H1 (cell line): ENCODE measurements at regions not wholly inside any gene's neighbourhood (a gene's known extent, or its start where the extent isn't known, plus 50 kb on each side); places are given as distances from the start of the nearest gene placed in this dataset.
A peak's percentile ranks its signal among the peaks of the same experiment; 100 is the strongest.

ENCODE experiments used
- CTCF ChIA-PET: fragments of 300-600 bp; sonication (Branson Sonifier 250); formaldehyde crosslinking; loops from one replicate; lab custom pipeline; 2021; ENCODE audit not compliant: partially characterized antibody; lab: Charles Lee
- POLR2A ChIA-PET: fragments of 300-600 bp; sonication (Branson Sonifier 250); formaldehyde crosslinking; loops from one replicate; lab custom pipeline; 2021; ENCODE audit warnings: inconsistent platforms; ENCODE audit not compliant: partially characterized antibody; lab: Charles Lee
- DNase-seq, 2 experiments: peaks; one replicate each; pipeline versions ENCODE4 v3.0.0 to v3.0.0-alpha.2; 2010 to 2022; ENCODE audit warnings: low spot score in 2 of 2, low read depth in 1 of 2, mixed read lengths in 1 of 2
- FAIRE-seq: peaks from 2 replicates; lab custom pipeline; 2011; peaks lifted over from hg19 to GRCh38; lab: Jason Lieb, UNC
- H2AFZ ChIP-seq: 2 replicates; pipeline ENCODE4 v1.8.1; 2012; ENCODE audit warnings: low read length, inconsistent platforms
- H2AK5ac ChIP-seq: 2 replicates; pipeline ENCODE4 v1.6.1; 2013; ENCODE audit warnings: low read depth, low read length
- H2BK120ac ChIP-seq: replicated peaks from 2 replicates; pipeline ENCODE3; 2013; ENCODE audit warnings: low read depth, low read length, inconsistent platforms
- H2BK12ac ChIP-seq: 2 replicates; pipeline ENCODE4 v1.6.1; 2013; ENCODE audit warnings: low read depth, low read length
- H2BK15ac ChIP-seq: 2 replicates; pipeline ENCODE4 v1.6.1; 2013; ENCODE audit warnings: low read length
- H2BK20ac ChIP-seq: 2 replicates; pipeline ENCODE4 v1.6.1; 2013; ENCODE audit warnings: low read length
- H2BK5ac ChIP-seq: 2 replicates; pipeline ENCODE4 v1.6.1; 2013; ENCODE audit warnings: low read depth, low read length
- H3K14ac ChIP-seq: 2 replicates; pipeline ENCODE4 v1.6.1; 2013; ENCODE audit warnings: inconsistent platforms; ENCODE audit not compliant: insufficient read length
- H3K18ac ChIP-seq: 2 replicates; pipeline ENCODE4 v1.6.1; 2013; ENCODE audit warnings: low read length; ENCODE audit errors: extremely low read depth
- H3K23ac ChIP-seq: 2 replicates; pipeline ENCODE4 v1.6.1; 2013; ENCODE audit warnings: inconsistent platforms; ENCODE audit not compliant: insufficient read length
- H3K23me2 ChIP-seq: 2 replicates; pipeline ENCODE4 v1.6.1; 2013; ENCODE audit warnings: low read depth, low read length
- H3K27ac ChIP-seq: 2 replicates; pipeline ENCODE4 v1.6.1; 2011; ENCODE audit warnings: low read depth, low read length, inconsistent platforms
- H3K27me3 ChIP-seq, 4 experiments: replicated peaks in 1 of 4; 1 replicate in 1 of 4; 2 replicates in 3 of 4; pipeline versions ENCODE4 v1.6.1 to v1.8.1; 2011 to 2013; ENCODE audit warnings: low read length in 3 of 4, mild to moderate bottlenecking in 3 of 4, inconsistent platforms in 2 of 4, mixed read lengths in 2 of 4, moderate library complexity in 1 of 4; ENCODE audit not compliant: control insufficient read depth in 3 of 4, insufficient read depth in 3 of 4; ENCODE audit errors: extremely low read depth in 1 of 4
- H3K36me3 ChIP-seq, 4 experiments: 2 replicates each; pipeline versions ENCODE4 v1.6.1 to v1.8.1; 2011 to 2013; ENCODE audit warnings: mild to moderate bottlenecking in 4 of 4, low read length in 3 of 4, moderate library complexity in 2 of 4, control low read depth in 1 of 4, inconsistent platforms in 1 of 4; ENCODE audit not compliant: insufficient read depth in 4 of 4, control insufficient read depth in 2 of 4
- H3K4ac ChIP-seq: replicated peaks from 2 replicates; pipeline ENCODE3; 2013; ENCODE audit warnings: low read length, low read depth, mixed read lengths, inconsistent platforms; ENCODE audit not compliant: insufficient read length
- H3K4me1 ChIP-seq, 4 experiments: replicated peaks in 1 of 4; 1 replicate in 1 of 4; 2 replicates in 3 of 4; pipeline versions ENCODE4 v1.6.1 to v1.8.1; 2011 to 2013; ENCODE audit warnings: low read length in 3 of 4, inconsistent platforms in 2 of 4, mixed read lengths in 1 of 4; ENCODE audit not compliant: insufficient read depth in 4 of 4, control insufficient read depth in 3 of 4
- H3K4me2 ChIP-seq, 2 experiments: 2 replicates each; pipeline versions ENCODE4 v1.6.1 to v1.8.1; 2011 to 2013; ENCODE audit warnings: low read depth in 2 of 2, low read length in 2 of 2, control low read depth in 1 of 2, inconsistent platforms in 1 of 2, mild to moderate bottlenecking in 1 of 2; ENCODE audit not compliant: insufficient read depth in 1 of 2
- H3K4me3 ChIP-seq, 4 experiments: fragments of 200-600, 300-600 bp in 1 of 4; sonication (generic), shearing (Covaris generic), sonication (Bioruptor Twin) in 1 of 4; 2 replicates each; pipeline versions ENCODE4 v1.5.1 to v1.8.1; 2011 to 2016; ENCODE audit warnings: low read length in 4 of 4, low read depth in 3 of 4, control low read depth in 2 of 4, inconsistent platforms in 2 of 4, mild to moderate bottlenecking in 2 of 4, mixed read lengths in 1 of 4, moderate library complexity in 1 of 4; ENCODE audit not compliant: insufficient read depth in 2 of 4; ENCODE audit errors: extremely low read depth in 1 of 4
- H3K56ac ChIP-seq: replicated peaks from 2 replicates; pipeline ENCODE3; 2013; ENCODE audit warnings: low read depth, mild to moderate bottlenecking, mixed read lengths, low read length, inconsistent platforms; ENCODE audit not compliant: insufficient read length
- H3K79me1 ChIP-seq: 2 replicates; pipeline ENCODE4 v1.6.1; 2013; ENCODE audit warnings: low read depth, low read length, control low read depth
- H3K79me2 ChIP-seq, 2 experiments: 2 replicates each; pipeline versions ENCODE4 v1.6.1 to v1.8.1; 2012 to 2013; ENCODE audit warnings: low read length in 2 of 2, mild to moderate bottlenecking in 2 of 2, inconsistent platforms in 1 of 2; ENCODE audit not compliant: insufficient read depth in 2 of 2, control insufficient read depth in 1 of 2
- H3K9ac ChIP-seq, 4 experiments: replicated peaks in 1 of 4; 1 replicate in 1 of 4; 2 replicates in 3 of 4; pipeline versions ENCODE4 v1.6.1 to v1.8.1; 2011 to 2013; ENCODE audit warnings: low read depth in 3 of 4, low read length in 3 of 4, control low read depth in 2 of 4, mild to moderate bottlenecking in 2 of 4, moderate library complexity in 2 of 4, inconsistent platforms in 1 of 4; ENCODE audit errors: extremely low read depth in 1 of 4
- H3K9me3 ChIP-seq, 2 experiments: 2 replicates each; pipeline versions ENCODE4 v1.6.1 to v1.8.1; 2012 to 2013; ENCODE audit warnings: mild to moderate bottlenecking in 2 of 2, moderate library complexity in 2 of 2, control low read depth in 1 of 2, inconsistent platforms in 1 of 2, low read depth in 1 of 2, low read length in 1 of 2, mixed read lengths in 1 of 2; ENCODE audit not compliant: insufficient read depth in 2 of 2
- H4K20me1 ChIP-seq, 2 experiments: replicated peaks in 1 of 2; 2 replicates each; pipeline versions ENCODE3 to v1.8.1; 2011 to 2013; ENCODE audit warnings: inconsistent platforms in 2 of 2, low read length in 2 of 2, mild to moderate bottlenecking in 1 of 2; ENCODE audit not compliant: insufficient read depth in 2 of 2, control insufficient read depth in 1 of 2
- H4K5ac ChIP-seq: 2 replicates; pipeline ENCODE4 v1.6.1; 2013; ENCODE audit warnings: low read length, low read depth, mixed read lengths, inconsistent platforms; ENCODE audit not compliant: insufficient read length
- H4K8ac ChIP-seq: 2 replicates; pipeline ENCODE4 v1.8.0; 2013; ENCODE audit warnings: mild to moderate bottlenecking, moderate library complexity, low read length, inconsistent platforms; ENCODE audit not compliant: insufficient read depth; ENCODE audit errors: extremely low read depth
- H4K91ac ChIP-seq: replicated peaks from 2 replicates; pipeline ENCODE3; 2013; ENCODE audit warnings: low read length, mixed read lengths, inconsistent platforms; ENCODE audit not compliant: insufficient read length
- ATF2 ChIP-seq: IDR thresholded peaks from 2 replicates; pipeline ENCODE4 v1.6.1; 2012; ENCODE audit warnings: low read length, inconsistent platforms
- ATF3 ChIP-seq: IDR thresholded peaks from 2 replicates; pipeline ENCODE4 v1.6.1; 2011; ENCODE audit warnings: low read depth, mild to moderate bottlenecking, low read length; ENCODE audit not compliant: insufficient read depth
- CBX5 ChIP-seq: fragments of 300-800, 300-1000 bp; sonication (generic); IDR thresholded peaks from 2 replicates; pipeline ENCODE4 v1.7.1; 2016; ENCODE audit warnings: antibody characterized with exemption, low read length, low read depth
- CTBP2 ChIP-seq: IDR thresholded peaks from 2 replicates; pipeline ENCODE4 v1.7.0; 2011; ENCODE audit warnings: borderline replicate concordance, mild to moderate bottlenecking, moderate library complexity, mixed read lengths, low read length; ENCODE audit not compliant: insufficient read depth, insufficient read length
- EP300 ChIP-seq, 2 experiments: IDR thresholded peaks; 1 replicate in 1 of 2; 2 replicates in 1 of 2; pipeline ENCODE4 v1.6.1; 2011 to 2012; ENCODE audit warnings: low read depth in 2 of 2, low read length in 2 of 2, mild to moderate bottlenecking in 2 of 2, borderline replicate concordance in 1 of 2, inconsistent platforms in 1 of 2, moderate library complexity in 1 of 2
- RBBP5 ChIP-seq: IDR thresholded peaks from 2 replicates; pipeline ENCODE4 v1.7.1; 2012; ENCODE audit warnings: low read depth, mild to moderate bottlenecking, inconsistent platforms, low read length, moderate library complexity, borderline replicate concordance
- RXRA ChIP-seq: IDR thresholded peaks from 2 replicates; pipeline ENCODE4 v1.6.1; 2011; ENCODE audit warnings: low read depth, mild to moderate bottlenecking, low read length, moderate library complexity; ENCODE audit not compliant: insufficient read depth
- SAP30 ChIP-seq: fragments of 300-600 bp; sonication (generic); IDR thresholded peaks from 2 replicates; pipeline ENCODE4 v1.7.1; 2012; ENCODE audit warnings: low read length, moderate library complexity, mild to moderate bottlenecking, inconsistent platforms; ENCODE audit not compliant: insufficient read depth, insufficient replicate concordance
- TAF7 ChIP-seq: optimal IDR thresholded peaks from 2 replicates; pipeline ENCODE3; 2011; ENCODE audit warnings: low read depth, mild to moderate bottlenecking, inconsistent platforms, low read length, moderate library complexity, borderline replicate concordance
- WGBS, 2 experiments: shearing (Covaris generic) in 1 of 2; methylation state at CpG; one replicate each; pipeline versions ENCODE4 v1.1.6 to v1.1.7; 2013 to 2015; ENCODE audit warnings: low lambda C conversion rate in 2 of 2, mixed read lengths in 2 of 2, inconsistent platforms in 1 of 2, low coverage in 1 of 2, missing lambda C conversion rate in 1 of 2; ENCODE audit not compliant: insufficient replicate concordance in 2 of 2, insufficient coverage in 1 of 2, insufficient read length in 1 of 2; ENCODE audit errors: extremely low coverage in 1 of 2, missing lambda C conversion rate in 1 of 2; 5-methylcytosine and 5-hydroxymethylcytosine counted together

GRCh38 chr4:92120810-92121498 is 182.8 kb upstream of the GRID2 start:
- 88% methylated on average over 6 of the region's 6 CpGs; no CpG with 5 or more reads in 1 of the 2 experiments for WGBS, 2 experiments
- Histone ChIP-seq H3K9ac (no peak overlapping the region), H3K79me1 (no peaks in the 10 kb centered on the region), H3K79me2 (no peaks in the 10 kb centered on the region), H2AFZ (no peak overlapping the region; the same call in 1 of the 2 replicates), H3K4me2 (no peak overlapping the region), H3K27me3 (no peaks in the 10 kb centered on the region), H3K27ac (no peak overlapping the region), H4K8ac (no peak overlapping the region), H2BK20ac (no peak overlapping the region), H4K20me1 (no peaks in the 10 kb centered on the region), H4K91ac (no peak overlapping the region), H3K18ac (no peak overlapping the region), H3K4me1 (no peaks in the 10 kb centered on the region), H3K23me2 (no peaks in the 10 kb centered on the region), H3K14ac (no peak overlapping the region), H3K56ac (no peak overlapping the region), H3K36me3 (no peaks in the 10 kb centered on the region), H2BK15ac (no peak overlapping the region), H4K5ac (no peak overlapping the region), H3K9me3 (no peaks in the 10 kb centered on the region), H2BK5ac (no peak overlapping the region), H3K4ac (no peak overlapping the region), H3K4me3 (no peak overlapping the region), H2BK12ac (no peak overlapping the region), H3K23ac (no peak overlapping the region), H2BK120ac (no peak overlapping the region), H2AK5ac (no peak overlapping the region)
- FAIRE-seq (peak; percentile 24), DNase-seq (no peak)
- ChIA-PET POLR2A (interaction anchor here (0.5 kb wide), 1 partner anchor 928 kb away, joined by 3 read pairs; no protein-coding TSS in a partner anchor), CTCF (no interaction called here)
- TF ChIP-seq EP300 (IDR thresholded peaks at IDR 0.05; ENCODE audit: borderline replicate concordance in 1 of 2, low read depth in 2 of 2, low read length in 2 of 2) (no peak), SAP30 (no peak), TAF7 (no peak), CBX5 (no peak), ATF3 (no peak), RXRA (no peak), CTBP2 (no peak), RBBP5 (no peak), ATF2 (no peak)
